COR-L47 (cell line): ENCODE measurements at regions not wholly inside any gene's neighbourhood (a gene's known extent, or its start where the extent isn't known, plus 50 kb on each side); places are given as distances from the start of the nearest gene placed in this dataset.
A peak's percentile ranks its signal among the peaks of the same experiment; 100 is the strongest.

Experiments used
- DNase-seq: peaks from one replicate; lab custom pipeline; 2025; lab: John Stamatoyannopoulos, UW

GRCh38 chrX:43508694-43509093, 147.4 kb upstream of the MAOA start:
- DNase-seq = no peak

- DNase-seq = no peak
These were observed 145.9 kb upstream of the MAOA start for GRCh38 chrX:43510209-43510608.

- no peak for DNase-seq
These were observed 143.0 kb upstream of the MAOA start for GRCh38 chrX:43513085-43513484.

GRCh38 chrX:43514820-43515219, 141.3 kb upstream of the MAOA start:
- no peak for DNase-seq

DNA sequence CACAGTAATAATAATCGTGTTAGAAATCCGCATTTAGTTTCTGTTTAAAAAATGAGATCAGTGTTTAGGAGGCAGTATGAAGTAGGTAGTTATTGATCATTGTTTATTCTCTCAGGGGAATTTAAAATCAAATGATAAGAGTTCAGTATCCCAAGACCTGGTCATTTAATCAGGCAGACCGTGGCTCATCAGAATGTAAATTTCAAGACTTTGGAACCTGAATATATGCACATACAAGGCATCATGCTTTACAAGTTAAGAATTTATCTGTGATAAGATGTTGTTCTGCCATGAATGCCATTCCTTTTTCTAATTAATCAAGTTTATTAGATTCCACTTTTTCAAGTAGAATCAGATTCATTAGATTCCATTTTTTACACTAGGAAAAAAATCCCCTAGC, 133.5 kb upstream of the MAOA start:
- no peak for DNase-seq

DNA sequence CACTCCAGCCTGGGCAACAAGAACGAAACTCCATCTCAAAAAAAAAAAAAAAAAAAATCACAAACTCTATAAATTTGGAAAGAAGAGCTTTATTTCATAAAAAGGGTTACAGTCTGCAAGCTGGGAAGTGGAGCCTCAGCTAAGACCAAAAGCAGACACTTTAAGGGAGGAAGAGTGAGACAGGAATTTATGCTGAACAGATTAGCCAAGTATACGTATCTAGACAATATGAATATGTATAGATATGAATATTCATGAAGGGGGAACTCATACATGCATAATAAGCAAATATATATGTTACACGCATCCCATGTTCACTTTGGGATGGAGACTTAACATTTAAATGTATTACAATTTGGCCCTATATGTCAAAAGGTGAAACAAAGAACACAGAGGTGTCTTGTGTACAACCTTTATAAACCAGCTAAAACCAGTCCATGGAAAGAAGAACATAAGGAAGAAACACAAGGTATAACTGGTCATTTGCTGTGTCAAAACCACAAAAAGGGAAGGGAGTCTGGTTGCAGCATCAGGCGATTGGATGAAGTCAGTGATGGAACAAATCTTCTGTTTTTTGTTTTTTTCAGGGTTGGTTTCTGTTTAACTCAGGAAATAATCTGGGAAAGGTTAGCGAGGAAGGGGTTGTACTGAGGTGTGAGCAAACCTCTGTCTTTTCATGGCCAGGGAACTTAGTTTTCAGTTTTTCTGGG, 130.0 kb upstream of the MAOA start:
- no peak for DNase-seq

GRCh38 chrX:43526878-43527277, 129.2 kb upstream of the MAOA start:
- no peak for DNase-seq

DNA sequence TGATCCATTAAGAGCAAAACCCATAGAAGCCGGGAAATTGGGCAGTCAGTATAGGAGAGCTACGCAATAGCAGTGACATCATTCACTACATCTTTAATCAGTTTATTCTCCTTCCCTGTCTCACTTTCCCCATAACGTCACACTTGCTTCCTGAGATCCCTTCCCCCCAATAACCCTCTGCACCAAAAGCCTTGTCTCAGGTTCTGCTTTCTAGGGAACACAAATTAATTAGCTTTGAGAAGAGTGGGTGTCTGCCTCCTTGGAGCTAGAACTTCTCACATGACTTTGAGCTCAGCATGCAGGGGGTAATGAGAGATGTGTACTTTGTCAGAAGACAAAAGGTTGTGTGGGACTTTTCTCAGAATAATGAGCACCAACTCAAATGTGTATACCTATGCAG, 128.3 kb upstream of the MAOA start:
- no peak for DNase-seq

DNA sequence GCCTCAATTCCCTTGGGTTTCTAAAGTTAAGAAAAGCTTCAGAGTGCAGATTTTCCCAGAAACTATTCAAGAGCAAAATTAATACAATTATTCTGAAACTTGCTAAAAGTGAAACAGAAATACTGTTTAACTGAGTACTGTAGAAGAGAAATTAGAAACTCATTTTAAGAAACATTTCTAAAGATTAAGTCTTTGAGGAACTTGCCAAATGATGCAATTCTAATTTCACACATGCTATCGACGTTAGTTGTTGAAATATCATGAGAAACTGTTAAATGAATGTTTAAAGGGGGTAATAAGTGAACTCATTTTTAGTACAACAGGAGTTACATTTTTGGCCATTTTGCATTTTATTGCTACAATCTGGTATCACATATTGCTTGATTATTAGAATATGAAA, 125.3 kb upstream of the MAOA start:
- DNase-seq = no peak

GRCh38 chrX:43540318-43540717, 115.8 kb upstream of the MAOA start:
- DNase-seq = no peak

DNA sequence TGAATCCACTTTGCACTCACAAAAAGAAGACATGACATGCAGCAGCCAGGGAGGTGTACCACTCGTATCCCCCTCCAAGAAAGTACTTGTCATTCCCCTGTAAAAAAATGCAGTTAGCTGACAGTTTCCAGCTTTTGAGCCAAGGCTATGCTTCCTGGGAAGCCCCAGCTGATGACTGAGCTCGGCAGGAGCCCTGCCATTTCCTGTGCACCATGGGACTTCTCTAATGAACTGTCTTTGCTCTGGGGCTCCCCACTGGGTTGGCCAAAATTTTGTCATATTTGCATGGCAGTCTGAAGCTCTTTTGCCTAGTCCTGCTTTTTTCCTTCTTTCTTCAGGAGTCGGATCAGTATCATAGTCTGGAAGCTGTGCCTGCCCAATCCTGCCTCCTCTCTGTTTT, 104.5 kb upstream of the MAOA start:
- DNase-seq = no peak

DNA sequence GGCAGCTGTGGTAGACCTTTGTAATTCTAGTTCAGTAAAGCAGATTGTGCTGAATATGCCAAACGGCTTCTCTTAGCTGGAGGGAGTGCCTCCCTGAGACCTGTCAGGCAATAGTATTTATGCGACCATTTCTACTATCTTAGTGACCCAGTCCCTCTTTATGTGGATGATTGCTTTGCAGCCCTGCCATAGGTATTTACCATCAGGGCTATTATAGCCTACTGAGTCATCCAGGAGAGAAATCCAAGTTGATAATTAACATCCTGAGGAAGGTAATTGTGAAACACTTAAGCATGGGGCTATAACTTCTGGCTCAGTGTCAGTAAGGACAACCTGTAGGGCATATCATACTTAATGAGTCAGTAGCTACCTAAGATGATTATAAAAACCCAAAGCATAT, 103.9 kb upstream of the MAOA start:
- DNase-seq = no peak

GRCh38 chrX:43552703-43553102, 103.4 kb upstream of the MAOA start:
- no peak for DNase-seq

- DNase-seq = no peak
These were observed 102.8 kb upstream of the MAOA start for GRCh38 chrX:43553257-43553656.

DNA sequence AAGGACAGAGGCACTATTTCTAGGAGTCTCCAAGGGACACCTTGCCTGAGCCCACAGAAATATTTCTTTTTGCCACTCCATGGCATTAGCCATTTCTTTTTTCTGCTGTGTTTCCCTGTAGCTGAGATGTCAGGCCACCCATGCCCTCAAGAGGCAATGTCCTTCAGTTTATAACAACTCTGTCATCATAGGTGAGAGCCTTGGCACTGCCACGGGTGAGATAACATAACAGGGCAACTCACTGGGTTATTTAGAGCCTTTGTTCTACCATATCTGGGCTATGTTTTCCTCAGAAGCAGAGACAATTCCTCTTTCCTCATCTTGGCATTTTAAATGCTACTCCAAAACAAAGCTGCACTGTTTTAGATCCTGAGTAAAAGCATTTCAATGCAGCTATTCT, 99.9 kb upstream of the MAOA start:
- DNase-seq = no peak

DNA sequence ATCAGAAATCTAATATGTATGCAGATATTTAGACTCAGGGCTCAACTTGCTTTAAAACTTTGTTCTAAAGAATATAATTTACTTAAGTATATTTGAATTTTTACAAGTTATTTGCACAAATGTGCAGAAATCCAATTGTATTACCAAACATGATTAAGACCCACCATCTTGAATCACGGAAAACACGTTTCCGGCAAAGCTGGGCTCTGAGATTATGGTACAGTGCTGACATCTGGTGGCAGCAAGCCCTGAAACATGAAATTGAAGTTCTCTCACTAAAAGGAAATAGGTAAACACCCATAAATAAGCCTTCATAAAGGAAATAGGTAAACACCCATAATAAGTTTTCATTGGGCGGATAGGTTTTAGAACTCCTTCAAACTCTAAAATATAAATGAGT, 98.3 kb upstream of the MAOA start:
- peak; percentile 14 for DNase-seq

DNA sequence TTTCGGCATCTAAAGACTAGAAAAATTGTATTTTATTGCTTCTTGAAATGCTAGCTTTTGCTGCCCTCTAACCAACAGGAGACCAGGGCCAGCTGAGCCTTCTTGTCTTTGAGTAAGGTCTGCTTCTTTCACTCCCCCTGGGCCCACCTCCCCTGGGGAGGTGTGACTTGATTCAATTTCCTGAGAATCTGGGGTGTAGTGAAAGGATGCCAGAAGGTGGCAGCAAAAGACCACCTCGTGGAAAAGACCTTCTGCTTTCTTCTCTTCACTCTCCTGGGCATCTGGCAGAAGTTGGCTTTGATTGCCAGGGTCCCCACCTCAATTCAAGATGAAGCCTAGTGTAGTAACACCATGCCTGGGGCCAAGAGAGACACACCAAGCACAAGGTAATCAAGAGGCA, 96.5 kb upstream of the MAOA start:
- DNase-seq = peak; percentile 33

- peak; percentile 17 for DNase-seq
These were observed 95.7 kb upstream of the MAOA start for GRCh38 chrX:43560247-43560946.

GRCh38 chrX:43562372-43562771, 93.7 kb upstream of the MAOA start:
- no peak for DNase-seq

DNA sequence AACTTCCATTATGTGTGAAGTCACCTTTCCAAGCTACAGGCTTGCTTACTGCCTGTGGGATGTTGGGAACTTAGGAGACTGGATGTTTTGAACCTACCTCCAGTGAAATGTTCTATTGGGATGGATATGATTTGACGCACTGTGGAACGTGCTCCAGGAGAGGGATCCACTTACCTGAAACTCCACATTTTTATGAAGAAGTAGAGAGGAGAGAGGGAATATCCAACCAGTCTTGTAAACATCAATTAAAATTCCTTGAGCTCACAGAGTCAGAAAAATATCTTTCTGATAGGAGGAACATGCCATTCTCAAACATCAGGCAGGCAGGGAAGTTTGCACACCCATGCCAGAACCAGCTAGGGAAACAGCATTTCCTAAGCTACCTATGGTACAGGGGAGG, 91.1 kb upstream of the MAOA start:
- DNase-seq = no peak

DNA sequence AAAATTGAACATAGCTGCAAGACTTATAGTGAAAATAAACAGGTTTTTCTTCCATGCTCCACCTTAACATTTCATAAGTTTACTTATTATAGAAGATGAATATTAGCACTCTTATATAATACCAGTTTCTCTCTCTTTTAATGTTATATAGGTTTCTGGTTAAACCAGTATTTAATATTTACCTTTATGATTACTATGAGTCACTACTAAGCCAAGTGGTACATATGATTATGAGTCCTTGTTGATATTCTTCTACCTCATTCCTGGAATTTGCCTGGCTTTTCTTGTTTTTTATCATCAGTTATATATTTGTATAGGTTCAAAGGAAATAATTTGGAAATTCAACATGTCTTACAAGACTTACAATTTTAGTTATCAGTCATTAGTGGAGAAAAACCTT, 89.9 kb upstream of the MAOA start:
- DNase-seq = no peak

- no peak for DNase-seq
These were observed 82.6 kb upstream of the MAOA start for GRCh38 chrX:43573441-43574015.

GRCh38 chrX:43580621-43581020, 75.5 kb upstream of the MAOA start:
- DNase-seq = no peak

- DNase-seq = no peak
These were observed 74.9 kb upstream of the MAOA start for GRCh38 chrX:43581167-43581566.
